NT2/D1 (cell line): ENCODE measurements at regions not wholly inside any gene's neighbourhood (a gene's known extent, or its start where the extent isn't known, plus 50 kb on each side); places are given as distances from the start of the nearest gene placed in this dataset.

Experiments used
- DNase-seq: peaks from one replicate; pipeline ENCODE4 v3.0.0-alpha.2; 2011; ENCODE audit warnings: low read depth, low spot score
- H3K27me3 ChIP-seq: 2 replicates; pipeline ENCODE4 v1.6.0; 2011; ENCODE audit warnings: mild to moderate bottlenecking; ENCODE audit not compliant: insufficient read length, insufficient read depth
- H3K36me3 ChIP-seq: 2 replicates; pipeline ENCODE4 v1.6.1; 2011; ENCODE audit warnings: mild to moderate bottlenecking, low read length, mixed read lengths; ENCODE audit not compliant: insufficient read depth, insufficient read length
- H3K4me1 ChIP-seq: 2 replicates; pipeline ENCODE4 v1.5.1; 2011; ENCODE audit not compliant: insufficient read depth, insufficient read length
- H3K4me3 ChIP-seq: 2 replicates; pipeline ENCODE4 v1.5.1; 2011; ENCODE audit warnings: low read depth; ENCODE audit not compliant: insufficient read length
- H3K9ac ChIP-seq: 2 replicates; pipeline ENCODE4 v1.6.0; 2011; ENCODE audit warnings: low read depth; ENCODE audit not compliant: insufficient read length
- H3K9me3 ChIP-seq: 2 replicates; pipeline ENCODE4 v1.5.1; 2011; ENCODE audit warnings: mild to moderate bottlenecking, low read length; ENCODE audit not compliant: insufficient read depth
- SUZ12 ChIP-seq: IDR thresholded peaks from 2 replicates; pipeline ENCODE4 v1.6.1; 2011; ENCODE audit not compliant: insufficient read length, insufficient read depth; ENCODE audit errors: extremely low read depth
- YY1 ChIP-seq: IDR thresholded peaks from 2 replicates; pipeline ENCODE4 v1.6.1; 2011; ENCODE audit not compliant: insufficient read length, insufficient read depth
- ZNF274 ChIP-seq: IDR thresholded peaks from 2 replicates; pipeline ENCODE4 v1.6.1; 2011; ENCODE audit warnings: mild to moderate bottlenecking, low read depth, low read length

- Histone ChIP-seq H3K27me3 (no peaks in the 10 kb centered on the region), H3K36me3 (no peaks in the 10 kb centered on the region), H3K9ac (no peak overlapping the region), H3K4me1 (no peaks in the 10 kb centered on the region), H3K9me3 (no peaks in the 10 kb centered on the region), H3K4me3 (no peak overlapping the region)
- DNase-seq, result no peak
- TF ChIP-seq ZNF274 (no peak), YY1 (no peak), SUZ12 (no peak)
These were observed 283.3 kb downstream of the DUSP10 start for GRCh38 chr1:221458447-221459156.

- no peak overlapping the region for H3K4me3 ChIP-seq
- DNase-seq, result no peak
- TF ChIP-seq YY1 (no peak), SUZ12 (no peak), ZNF274 (no peak)
- no peaks in the 10 kb centered on the region for H3K36me3 ChIP-seq
- no peaks in the 10 kb centered on the region for H3K27me3 ChIP-seq
- no peaks in the 10 kb centered on the region for H3K4me1 ChIP-seq
- no peaks in the 10 kb centered on the region for H3K9me3 ChIP-seq
- no peak overlapping the region for H3K9ac ChIP-seq
These were observed 282.3 kb downstream of the DUSP10 start for GRCh38 chr1:221459558-221459957.

GRCh38 chr1:221462345-221462744 lies 279.5 kb downstream of the DUSP10 start:
- Histone ChIP-seq H3K27me3 (no peaks in the 10 kb centered on the region), H3K9ac (no peak overlapping the region), H3K4me3 (no peak overlapping the region), H3K4me1 (no peaks in the 10 kb centered on the region), H3K36me3 (no peaks in the 10 kb centered on the region), H3K9me3 (no peaks in the 10 kb centered on the region)
- no peak for DNase-seq
- TF ChIP-seq SUZ12 (no peak), YY1 (no peak), ZNF274 (no peak)

- no peak for TF ChIP-seq ZNF274
- TF ChIP-seq YY1, result no peak
- TF ChIP-seq SUZ12, result no peak
- no peak for DNase-seq
These were observed 273.3 kb downstream of the DUSP10 start for GRCh38 chr1:221468546-221468945.

GRCh38 chr1:221469476-221469875 lies 272.4 kb downstream of the DUSP10 start:
- Histone ChIP-seq H3K27me3 (no peaks in the 10 kb centered on the region), H3K36me3 (no peaks in the 10 kb centered on the region), H3K4me3 (no peak overlapping the region), H3K9ac (no peak overlapping the region), H3K9me3 (no peaks in the 10 kb centered on the region), H3K4me1 (no peaks in the 10 kb centered on the region)
- no peak for TF ChIP-seq SUZ12
- no peak for TF ChIP-seq ZNF274
- no peak for TF ChIP-seq YY1
- DNase-seq, result no peak

More at GRCh38 chr1:221468546-221468945, 273.3 kb downstream of the DUSP10 start:
- Histone ChIP-seq H3K27me3 (no peaks in the 10 kb centered on the region), H3K4me3 (no peak overlapping the region), H3K36me3 (no peaks in the 10 kb centered on the region), H3K9me3 (no peaks in the 10 kb centered on the region), H3K4me1 (no peaks in the 10 kb centered on the region), H3K9ac (no peak overlapping the region)

- no peak for DNase-seq
- H3K36me3 ChIP-seq, result no peaks in the 10 kb centered on the region
- no peaks in the 10 kb centered on the region for H3K4me1 ChIP-seq
- no peak overlapping the region for H3K9ac ChIP-seq
- TF ChIP-seq YY1 (no peak), SUZ12 (no peak), ZNF274 (no peak)
- H3K9me3 ChIP-seq, result no peaks in the 10 kb centered on the region
- H3K27me3 ChIP-seq, result no peaks in the 10 kb centered on the region
- no peak overlapping the region for H3K4me3 ChIP-seq
These were observed 271.7 kb downstream of the DUSP10 start for GRCh38 chr1:221470000-221470698.

GRCh38 chr1:221473411-221473810 lies 268.5 kb downstream of the DUSP10 start:
- H3K36me3 ChIP-seq, result no peaks in the 10 kb centered on the region
- H3K4me1 ChIP-seq, result no peaks in the 10 kb centered on the region
- TF ChIP-seq ZNF274 (no peak), SUZ12 (no peak), YY1 (no peak)
- no peak overlapping the region for H3K4me3 ChIP-seq
- H3K9me3 ChIP-seq, result no peaks in the 10 kb centered on the region
- no peak overlapping the region for H3K9ac ChIP-seq
- H3K27me3 ChIP-seq, result no peaks in the 10 kb centered on the region
- DNase-seq, result no peak

GRCh38 chr1:221477252-221477651 lies 264.6 kb downstream of the DUSP10 start:
- no peaks in the 10 kb centered on the region for H3K36me3 ChIP-seq
- H3K4me3 ChIP-seq, result no peak overlapping the region
- H3K9me3 ChIP-seq, result no peaks in the 10 kb centered on the region
- no peaks in the 10 kb centered on the region for H3K27me3 ChIP-seq
- TF ChIP-seq YY1, result no peak
- no peak for TF ChIP-seq SUZ12
- no peak for TF ChIP-seq ZNF274
- no peaks in the 10 kb centered on the region for H3K4me1 ChIP-seq
- no peak overlapping the region for H3K9ac ChIP-seq
- DNase-seq, result no peak
